Neural cell (in vitro differentiated cells): ENCODE measurements at regions not wholly inside any gene's neighbourhood (a gene's known extent, or its start where the extent isn't known, plus 50 kb on each side); places are given as distances from the start of the nearest gene placed in this dataset.

ENCODE experiments used
- H2AFZ ChIP-seq: fragments of 200-600, 300-800 bp; sonication (generic), shearing (Covaris generic); 2 replicates; pipeline ENCODE4 v1.6.0; 2014; ENCODE audit warnings: low read depth, mild to moderate bottlenecking, antibody characterized with exemption, low read length, moderate library complexity
- H3F3A ChIP-seq: fragments of 200-600 bp; shearing (Covaris generic); 2 replicates; pipeline ENCODE4 v1.6.1; 2016; ENCODE audit warnings: mild to moderate bottlenecking, moderate library complexity, mixed read lengths, antibody characterized with exemption, low read length; ENCODE audit not compliant: insufficient read depth, poor library complexity, severe bottlenecking
- H3K27ac ChIP-seq: fragments of 200-600, 300-800 bp; sonication (generic), shearing (Covaris generic); 2 replicates; pipeline ENCODE4 v1.5.1; 2014; ENCODE audit warnings: mild to moderate bottlenecking, low read length, moderate library complexity
- H3K27me3 ChIP-seq: fragments of 300-800, 200-600 bp; sonication (generic), shearing (Covaris generic); 2 replicates; pipeline ENCODE4 v1.6.0; 2014; ENCODE audit warnings: mild to moderate bottlenecking, low read depth, low read length, moderate library complexity; ENCODE audit not compliant: insufficient read depth
- H3K36me3 ChIP-seq: fragments of 300-800, 200-600 bp; sonication (generic), shearing (Covaris generic); 2 replicates; pipeline ENCODE4 v1.5.1; 2014; ENCODE audit warnings: mild to moderate bottlenecking, antibody characterized with exemption, low read length, moderate library complexity; ENCODE audit not compliant: insufficient read depth
- H3K4me2 ChIP-seq: fragments of 300-800, 200-600 bp; sonication (generic), shearing (Covaris generic); 2 replicates; pipeline ENCODE4 v1.6.0; 2014; ENCODE audit warnings: mild to moderate bottlenecking, low read length
- H3K4me3 ChIP-seq: fragments of 300-800, 200-600 bp; sonication (generic), shearing (Covaris generic); 2 replicates; pipeline ENCODE4 v1.5.1; 2014; ENCODE audit warnings: mild to moderate bottlenecking, low read length, moderate library complexity
- H3K79me2 ChIP-seq: fragments of 200-600 bp; shearing (Covaris generic); replicated peaks from 2 replicates; pipeline ENCODE4 v1.6.0; 2014; ENCODE audit warnings: mild to moderate bottlenecking, low read length, moderate library complexity; ENCODE audit not compliant: insufficient read depth
- H3K9ac ChIP-seq: fragments of 300-800, 200-600 bp; sonication (generic), shearing (Covaris generic); 2 replicates; pipeline ENCODE4 v1.6.1; 2016; ENCODE audit warnings: mild to moderate bottlenecking, low read length, mixed read lengths
- H3K9me2 ChIP-seq: fragments of 200-600 bp; shearing (Covaris generic); 2 replicates; pipeline ENCODE4 v1.6.1; 2016; ENCODE audit warnings: mild to moderate bottlenecking, low read length, mixed read lengths; ENCODE audit not compliant: insufficient read depth
- H3K9me3 ChIP-seq: fragments of 200-600, 300-800 bp; sonication (generic), shearing (Covaris generic); 2 replicates; pipeline ENCODE4 v1.6.1; 2016; ENCODE audit warnings: mild to moderate bottlenecking, mixed run types, low read length, moderate library complexity, mixed read lengths
- H4K20me1 ChIP-seq: fragments of 200-600 bp; shearing (Covaris generic); 2 replicates; pipeline ENCODE4 v1.6.1; 2016; ENCODE audit warnings: mild to moderate bottlenecking, mixed run types; ENCODE audit not compliant: insufficient read depth
- CTCF ChIP-seq: fragments of 450-650 bp; IDR thresholded peaks from 2 replicates; pipeline ENCODE4 v1.5.1; 2014; ENCODE audit warnings: antibody characterized with exemption, mild to moderate bottlenecking, moderate library complexity; ENCODE audit not compliant: poor library complexity, severe bottlenecking
- EP300 ChIP-seq: fragments of 450-650 bp; conservative IDR thresholded peaks from 2 replicates; pipeline ENCODE4 v1.6.1; 2014; ENCODE audit warnings: antibody characterized with exemption, mild to moderate bottlenecking, moderate library complexity; ENCODE audit not compliant: poor library complexity, severe bottlenecking
- EZH2 ChIP-seq: fragments of 200-600, 300-800 bp; shearing (Covaris generic), sonication (generic); IDR thresholded peaks from 2 replicates; pipeline ENCODE4 v1.6.1; 2014; ENCODE audit warnings: antibody characterized with exemption, low read length, borderline replicate concordance, mild to moderate bottlenecking; ENCODE audit not compliant: insufficient read depth, poor library complexity, severe bottlenecking
- MXI1 ChIP-seq: fragments of 450-650 bp; conservative IDR thresholded peaks from 2 replicates; pipeline ENCODE4 v1.6.1; 2014; ENCODE audit warnings: antibody characterized with exemption, mild to moderate bottlenecking; ENCODE audit not compliant: poor library complexity, severe bottlenecking
- POLR2AphosphoS5 ChIP-seq: IDR thresholded peaks from 2 replicates; pipeline ENCODE4 v1.6.1; 2012
- RAD21 ChIP-seq: fragments of 450-650 bp; conservative IDR thresholded peaks from 2 replicates; pipeline ENCODE4 v1.6.1; 2014; ENCODE audit warnings: antibody characterized with exemption, mild to moderate bottlenecking, moderate library complexity
- SMC3 ChIP-seq: fragments of 450-650 bp; conservative IDR thresholded peaks from 2 replicates; pipeline ENCODE4 v1.6.1; 2014; ENCODE audit warnings: antibody characterized with exemption, mild to moderate bottlenecking, moderate library complexity; ENCODE audit not compliant: poor library complexity
- TAF1 ChIP-seq: IDR thresholded peaks from 2 replicates; pipeline ENCODE4 v1.6.1; 2012; ENCODE audit warnings: low read depth
- TF ChIP-seq, protein P1 (sequence below): IDR thresholded peaks from 2 replicates; pipeline ENCODE4 v1.6.1; 2012; ENCODE audit warnings: borderline replicate concordance

DNA sequence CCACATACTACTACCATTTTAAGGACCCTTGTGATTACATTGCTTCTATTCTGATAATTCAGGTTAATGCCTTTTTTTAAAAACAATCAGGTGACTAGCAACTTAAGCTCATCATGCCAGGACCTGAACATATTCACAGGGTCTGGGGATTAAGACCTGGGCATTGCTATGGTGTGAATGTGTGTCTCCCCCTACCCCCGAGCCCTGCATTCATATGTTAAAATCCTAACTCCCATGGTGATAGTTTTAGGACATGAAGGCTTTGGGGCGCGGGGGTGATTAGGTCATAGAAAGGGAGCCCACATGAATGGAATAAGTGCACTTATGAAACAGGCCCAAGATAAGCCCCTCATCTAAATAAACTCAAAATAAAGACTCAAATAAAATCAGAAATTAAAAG, 734.4 kb upstream of the PABPC4L start:
- no peaks in the 10 kb centered on the region for H3K36me3 ChIP-seq
- TF ChIP-seq, protein P1, sequence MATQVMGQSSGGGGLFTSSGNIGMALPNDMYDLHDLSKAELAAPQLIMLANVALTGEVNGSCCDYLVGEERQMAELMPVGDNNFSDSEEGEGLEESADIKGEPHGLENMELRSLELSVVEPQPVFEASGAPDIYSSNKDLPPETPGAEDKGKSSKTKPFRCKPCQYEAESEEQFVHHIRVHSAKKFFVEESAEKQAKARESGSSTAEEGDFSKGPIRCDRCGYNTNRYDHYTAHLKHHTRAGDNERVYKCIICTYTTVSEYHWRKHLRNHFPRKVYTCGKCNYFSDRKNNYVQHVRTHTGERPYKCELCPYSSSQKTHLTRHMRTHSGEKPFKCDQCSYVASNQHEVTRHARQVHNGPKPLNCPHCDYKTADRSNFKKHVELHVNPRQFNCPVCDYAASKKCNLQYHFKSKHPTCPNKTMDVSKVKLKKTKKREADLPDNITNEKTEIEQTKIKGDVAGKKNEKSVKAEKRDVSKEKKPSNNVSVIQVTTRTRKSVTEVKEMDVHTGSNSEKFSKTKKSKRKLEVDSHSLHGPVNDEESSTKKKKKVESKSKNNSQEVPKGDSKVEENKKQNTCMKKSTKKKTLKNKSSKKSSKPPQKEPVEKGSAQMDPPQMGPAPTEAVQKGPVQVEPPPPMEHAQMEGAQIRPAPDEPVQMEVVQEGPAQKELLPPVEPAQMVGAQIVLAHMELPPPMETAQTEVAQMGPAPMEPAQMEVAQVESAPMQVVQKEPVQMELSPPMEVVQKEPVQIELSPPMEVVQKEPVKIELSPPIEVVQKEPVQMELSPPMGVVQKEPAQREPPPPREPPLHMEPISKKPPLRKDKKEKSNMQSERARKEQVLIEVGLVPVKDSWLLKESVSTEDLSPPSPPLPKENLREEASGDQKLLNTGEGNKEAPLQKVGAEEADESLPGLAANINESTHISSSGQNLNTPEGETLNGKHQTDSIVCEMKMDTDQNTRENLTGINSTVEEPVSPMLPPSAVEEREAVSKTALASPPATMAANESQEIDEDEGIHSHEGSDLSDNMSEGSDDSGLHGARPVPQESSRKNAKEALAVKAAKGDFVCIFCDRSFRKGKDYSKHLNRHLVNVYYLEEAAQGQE: no peak
- TF ChIP-seq RAD21: no peak
- TF ChIP-seq SMC3: no peak
- no peak for TF ChIP-seq CTCF
- TF ChIP-seq TAF1: no peak
- no peak for TF ChIP-seq MXI1
- TF ChIP-seq EP300: no peak
- TF ChIP-seq POLR2AphosphoS5: no peak
- no peak for TF ChIP-seq EZH2
- H3K27me3 ChIP-seq: no peaks in the 10 kb centered on the region
- H2AFZ ChIP-seq: no peak overlapping the region
- no peak overlapping the region for H3K4me3 ChIP-seq
- H3K4me2 ChIP-seq: no peak overlapping the region
- no peaks in the 10 kb centered on the region for H3K9me2 ChIP-seq
- H4K20me1 ChIP-seq: no peaks in the 10 kb centered on the region
- no peaks in the 10 kb centered on the region for H3F3A ChIP-seq
- H3K9ac ChIP-seq: no peak overlapping the region
- no peak overlapping the region for H3K27ac ChIP-seq
- H3K79me2 ChIP-seq: no peaks in the 10 kb centered on the region
- no peaks in the 10 kb centered on the region for H3K9me3 ChIP-seq

DNA sequence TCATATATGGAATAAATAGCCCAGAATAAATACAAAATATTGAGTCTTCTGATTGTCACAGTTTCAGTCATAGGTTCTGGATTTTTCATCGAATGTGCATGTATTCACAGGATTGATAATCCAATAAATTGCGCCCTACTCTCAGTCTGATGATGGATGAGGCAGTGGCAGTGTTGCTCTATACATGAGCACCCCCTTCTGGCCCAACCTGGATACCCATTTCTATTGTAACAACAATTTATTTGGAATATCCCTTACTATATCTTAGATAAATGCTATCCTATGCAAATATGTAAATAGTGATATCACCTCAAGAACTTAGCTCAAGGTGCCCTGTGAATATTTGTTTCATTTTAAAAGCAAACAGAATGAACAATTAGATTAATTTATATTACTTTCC, 733.7 kb upstream of the PABPC4L start:
- Histone ChIP-seq H3K4me3 (no peak overlapping the region), H3F3A (no peaks in the 10 kb centered on the region), H3K9me3 (no peaks in the 10 kb centered on the region), H3K9ac (no peak overlapping the region), H4K20me1 (no peaks in the 10 kb centered on the region), H3K9me2 (no peaks in the 10 kb centered on the region), H3K27me3 (no peaks in the 10 kb centered on the region), H3K36me3 (no peaks in the 10 kb centered on the region), H3K27ac (no peak overlapping the region), H3K79me2 (no peaks in the 10 kb centered on the region), H3K4me2 (no peak overlapping the region), H2AFZ (no peak overlapping the region)
- TF ChIP-seq, protein P1: no peak
- TF ChIP-seq TAF1: no peak
- TF ChIP-seq RAD21: no peak
- no peak for TF ChIP-seq POLR2AphosphoS5
- no peak for TF ChIP-seq SMC3
- no peak for TF ChIP-seq CTCF
- TF ChIP-seq EZH2: no peak
- TF ChIP-seq EP300: no peak
- TF ChIP-seq MXI1: no peak
